Psoas muscle (tissue), 7 donors: ENCODE measurements at regions not wholly inside any gene's neighbourhood (a gene's known extent, or its start where the extent isn't known, plus 50 kb on each side); places are given as distances from the start of the nearest gene placed in this dataset.

Source experiments
- ATAC-seq, 4 donors: fragments of 200-7000 bp; cut with Tn5 transposase; one replicate each; pipeline ENCODE4 v1.9.1; 2020; ENCODE audit warnings: moderate library complexity in 3 of 4, mild to moderate bottlenecking in 2 of 4
- DNase-seq, 2 donors: peaks; one replicate each; pipeline ENCODE4 v3.0.0-alpha.2; 2020
- H3K27ac ChIP-seq: fragments of 200-600 bp; one replicate; pipeline ENCODE4 v1.8.0; 2022
- H3K27me3 ChIP-seq, 3 donors: fragments of 200-600 bp in 1 of 3; one replicate each; pipeline versions ENCODE4 v1.6.1 to v1.8.0; 2013 to 2022; ENCODE audit warnings: low read length in 2 of 3, mild to moderate bottlenecking in 2 of 3, moderate library complexity in 1 of 3; ENCODE audit not compliant: insufficient read depth in 3 of 3
- H3K36me3 ChIP-seq, 2 donors: fragments of 200-600 bp in 1 of 2; one replicate each; pipeline versions ENCODE4 v1.6.1 to v1.8.0; 2013 to 2022; ENCODE audit warnings: low read depth in 1 of 2, mild to moderate bottlenecking in 1 of 2, moderate library complexity in 1 of 2; ENCODE audit not compliant: insufficient read depth in 1 of 2
- H3K4me1 ChIP-seq: fragments of 200-600 bp; one replicate; pipeline ENCODE4 v1.8.0; 2022
- H3K4me3 ChIP-seq: fragments of 200-600 bp; one replicate; pipeline ENCODE4 v1.8.0; 2022; ENCODE audit warnings: mild to moderate bottlenecking
- H3K9me3 ChIP-seq: fragments of 200-600 bp; one replicate; pipeline ENCODE4 v1.8.0; 2022
- WGBS, 3 donors: extraction: QIAGEN DNeasy Blood & Tissue Kit; methylation state at CpG; one replicate each; pipeline versions ENCODE4 v1.1.6 to v1.1.7; 2013; 5-methylcytosine and 5-hydroxymethylcytosine counted together
- intact Hi-C, 2 donors: fragments of 100-400 bp; cut with DNase I; formaldehyde crosslinking; loops; one replicate each; pipeline versions ENCODE4 v1.11.0 to v1.14.2; 2022
- TF ChIP-seq, protein P1 (sequence below): fragments of 200-600 bp; IDR thresholded peaks from one replicate; pipeline ENCODE4 v1.8.0; 2022; ENCODE audit warnings: antibody characterized with exemption
- donor health status: healthy with polysubstance abuse.
- donor health status: DM: no; HTN: no; CAD: no; lungs with moderate emphysema.
- donor health status: Bipolar disorder and iron deficiency.
- donor health status: healthy.
- donor health status: DM: yes; HTN: yes; CAD: no.
- donor health status: DM: no; HTN: no; CAD: no.
- donor health status: DM: yes; HTN: yes; CAD: no.

DNA sequence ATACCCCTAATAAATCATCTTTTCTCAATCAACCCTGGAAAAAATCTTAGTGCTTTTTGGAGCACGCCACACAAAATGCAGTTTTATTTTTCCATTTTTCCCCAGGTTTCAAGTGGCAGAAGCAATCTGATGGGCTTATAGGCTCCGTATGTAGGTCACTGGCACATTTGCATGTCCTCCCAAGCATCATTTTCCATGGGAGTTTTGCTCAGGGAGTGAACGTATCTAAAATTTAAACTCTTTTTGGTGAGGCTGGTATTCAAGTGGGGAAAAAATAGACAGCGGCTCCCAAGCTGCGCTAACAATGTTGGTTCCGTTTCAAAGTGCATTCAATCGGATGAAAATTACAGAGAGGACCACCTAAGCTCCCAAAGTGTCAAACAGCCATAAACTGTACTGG lies 233.4 kb downstream of the MEX3B start:
- TF ChIP-seq, protein P1, sequence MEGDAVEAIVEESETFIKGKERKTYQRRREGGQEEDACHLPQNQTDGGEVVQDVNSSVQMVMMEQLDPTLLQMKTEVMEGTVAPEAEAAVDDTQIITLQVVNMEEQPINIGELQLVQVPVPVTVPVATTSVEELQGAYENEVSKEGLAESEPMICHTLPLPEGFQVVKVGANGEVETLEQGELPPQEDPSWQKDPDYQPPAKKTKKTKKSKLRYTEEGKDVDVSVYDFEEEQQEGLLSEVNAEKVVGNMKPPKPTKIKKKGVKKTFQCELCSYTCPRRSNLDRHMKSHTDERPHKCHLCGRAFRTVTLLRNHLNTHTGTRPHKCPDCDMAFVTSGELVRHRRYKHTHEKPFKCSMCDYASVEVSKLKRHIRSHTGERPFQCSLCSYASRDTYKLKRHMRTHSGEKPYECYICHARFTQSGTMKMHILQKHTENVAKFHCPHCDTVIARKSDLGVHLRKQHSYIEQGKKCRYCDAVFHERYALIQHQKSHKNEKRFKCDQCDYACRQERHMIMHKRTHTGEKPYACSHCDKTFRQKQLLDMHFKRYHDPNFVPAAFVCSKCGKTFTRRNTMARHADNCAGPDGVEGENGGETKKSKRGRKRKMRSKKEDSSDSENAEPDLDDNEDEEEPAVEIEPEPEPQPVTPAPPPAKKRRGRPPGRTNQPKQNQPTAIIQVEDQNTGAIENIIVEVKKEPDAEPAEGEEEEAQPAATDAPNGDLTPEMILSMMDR: no peak
- Histone ChIP-seq H3K4me1 (no peaks in the 10 kb centered on the region), H3K36me3 (no peaks in the 10 kb centered on the region), H3K9me3 (no peaks in the 10 kb centered on the region), H3K27ac (no peak overlapping the region), H3K4me3 (no peak overlapping the region), H3K27me3 (no peaks in the 10 kb centered on the region)
- ATAC-seq (no peak), DNase-seq (no peak)
- intact Hi-C loops: no loop called here
- WGBS, 3 donors: 72 to 79% (median 76%) methylated on average over 7 of the region's 7 CpGs

DNA sequence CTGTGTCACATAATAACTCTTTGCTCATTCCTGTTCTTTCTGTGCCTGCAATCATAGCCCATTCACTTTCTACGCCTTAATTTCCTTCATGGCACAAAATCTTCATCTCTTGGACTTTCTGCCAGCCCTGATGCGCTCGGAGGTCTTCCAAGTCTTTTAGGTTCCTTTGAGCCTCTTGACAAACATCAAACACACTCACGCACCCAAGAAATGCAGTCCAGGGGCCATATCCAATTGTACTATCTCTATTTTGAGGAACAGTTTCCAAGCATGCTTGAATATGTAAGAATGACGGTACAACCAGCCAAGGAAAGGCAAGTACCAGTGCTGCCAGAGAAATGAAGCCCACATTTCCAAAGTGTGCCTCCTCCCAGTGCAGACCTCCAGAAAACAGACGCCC lies 234.1 kb downstream of the MEX3B start:
- WGBS, 3 donors: 70 to 82% (median 72%) methylated on average over 6 of the region's 6 CpGs
- Histone ChIP-seq H3K36me3 (no peaks in the 10 kb centered on the region), H3K27me3 (no peaks in the 10 kb centered on the region), H3K27ac (no peak overlapping the region), H3K4me1 (no peaks in the 10 kb centered on the region), H3K9me3 (no peaks in the 10 kb centered on the region), H3K4me3 (no peak overlapping the region)
- DNase-seq: no peak
- ATAC-seq: no peak
- intact Hi-C loops: no loop called here
- TF ChIP-seq, protein P1: no peak

DNA sequence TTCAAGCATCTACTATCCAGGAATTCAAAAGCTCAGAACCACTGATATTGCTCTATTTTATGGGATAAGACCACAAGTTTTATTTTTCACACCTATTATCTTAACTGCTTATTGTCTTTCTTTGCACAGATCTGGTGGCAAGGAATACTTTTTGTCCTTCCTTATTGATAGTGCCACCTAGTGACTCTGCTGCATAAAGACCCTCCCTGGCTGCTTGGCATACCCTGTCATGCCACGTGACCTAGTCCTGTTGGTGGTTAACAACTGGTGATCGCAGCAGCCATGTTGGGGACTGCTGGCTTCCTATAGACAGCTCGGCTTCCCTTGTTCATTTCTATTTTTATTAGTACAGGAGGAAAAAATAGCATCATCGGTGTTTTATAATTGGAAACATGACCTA lies 236.3 kb downstream of the MEX3B start:
- H3K9me3 ChIP-seq: no peaks in the 10 kb centered on the region
- no peak overlapping the region for H3K4me3 ChIP-seq
- WGBS, 3 donors: 20 to 30% (median 25%) methylated on average over 4 of the region's 4 CpGs
- no peaks in the 10 kb centered on the region for H3K36me3 ChIP-seq
- ATAC-seq: peak in 1 of 4 donors; percentile 44
- H3K27ac ChIP-seq: no peak overlapping the region
- no peak for DNase-seq
- H3K27me3 ChIP-seq: no peaks in the 10 kb centered on the region
- intact Hi-C loops: no loop called here
- H3K4me1 ChIP-seq: no peaks in the 10 kb centered on the region
- TF ChIP-seq, protein P1: no peak

DNA sequence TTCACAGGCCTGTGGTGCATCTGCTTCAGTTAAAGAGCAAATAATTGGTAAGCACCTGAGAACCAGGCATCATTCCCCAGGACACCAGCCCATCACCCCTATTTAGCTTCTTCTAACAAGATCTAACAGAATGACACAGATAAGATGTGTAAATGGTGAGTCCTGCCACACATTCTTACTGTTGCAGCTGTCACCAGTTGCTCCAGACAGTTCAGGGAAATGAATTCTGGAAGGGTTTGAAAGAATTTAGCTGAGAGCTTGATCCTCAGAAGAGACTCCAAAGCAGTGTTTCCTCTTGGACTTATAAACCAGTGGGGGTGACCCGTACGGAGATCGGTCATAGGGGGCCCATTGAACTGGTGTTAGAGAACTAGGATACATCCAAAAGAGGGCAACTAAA lies 238.0 kb downstream of the MEX3B start:
- WGBS, 3 donors: 21 to 36% (median 30%) methylated on average over 3 of the region's 3 CpGs
- Histone ChIP-seq H3K27me3 (no peaks in the 10 kb centered on the region), H3K27ac (no peak overlapping the region), H3K9me3 (no peaks in the 10 kb centered on the region), H3K4me1 (no peaks in the 10 kb centered on the region), H3K4me3 (no peak overlapping the region), H3K36me3 (no peaks in the 10 kb centered on the region)
- ATAC-seq (no peak), DNase-seq (no peak)
- TF ChIP-seq, protein P1: no peak
- intact Hi-C loops: no loop called here

DNA sequence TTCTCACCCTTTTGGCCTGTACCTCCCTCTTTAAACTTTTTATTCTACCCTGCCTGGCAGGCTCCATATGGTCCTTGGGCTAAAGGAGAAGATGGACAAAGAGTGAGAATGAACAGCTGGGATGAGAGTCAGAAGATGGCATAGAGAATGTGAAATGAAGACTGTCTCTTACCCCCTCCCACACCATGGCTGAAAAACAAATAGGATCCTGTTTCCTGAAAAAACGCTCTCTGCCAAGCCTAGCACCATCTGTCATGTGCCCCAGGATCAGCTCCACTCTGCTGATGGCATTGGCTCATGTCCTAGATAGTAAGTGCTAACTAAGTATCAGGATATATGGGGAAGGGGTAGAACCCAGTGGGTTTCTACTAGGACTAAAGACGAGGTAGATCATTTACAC lies 238.6 kb downstream of the MEX3B start:
- Histone ChIP-seq H3K36me3 (no peaks in the 10 kb centered on the region), H3K27me3 (no peaks in the 10 kb centered on the region), H3K9me3 (no peaks in the 10 kb centered on the region), H3K27ac (no peak overlapping the region), H3K4me3 (no peak overlapping the region), H3K4me1 (no peaks in the 10 kb centered on the region)
- ATAC-seq (no peak), DNase-seq (no peak)
- TF ChIP-seq, protein P1: no peak
- 52 to 70% (median 57%) methylated on average over 2 of the region's 2 CpGs for WGBS, 3 donors
- intact Hi-C loops: no loop called here
